Body of pancreas (tissue), 4 donors: ENCODE measurements at regions not wholly inside any gene's neighbourhood (a gene's known extent, or its start where the extent isn't known, plus 50 kb on each side); places are given as distances from the start of the nearest gene placed in this dataset.

ENCODE experiments used
- CTCF ChIP-seq, 7 experiments: fragments of 450-650 bp in 4 of 7; fragments of 200-600 bp in 3 of 7; sonication (generic) in 3 of 7; IDR thresholded peaks; one replicate each; pipeline ENCODE4 v1.5.1; 2016 to 2019; ENCODE audit warnings: antibody characterized with exemption in 7 of 7
- POLR2A ChIP-seq, 3 donors: fragments of 450-650 bp; IDR thresholded peaks; one replicate each; pipeline ENCODE4 v1.6.1; 2016; ENCODE audit warnings: antibody characterized with exemption in 3 of 3, mild to moderate bottlenecking in 2 of 3

GRCh38 chr6:168373389-168373788 is 53.8 kb upstream of the DACT2 start:
- TF ChIP-seq CTCF (IDR thresholded peaks at IDR 0.05), result no peak
- no peak for TF ChIP-seq POLR2A (IDR thresholded peaks at IDR 0.05)
